Uterus (tissue), 2 donors: ENCODE measurements at regions not wholly inside any gene's neighbourhood (a gene's known extent, or its start where the extent isn't known, plus 50 kb on each side); places are given as distances from the start of the nearest gene placed in this dataset.

Experiments
- POLR2A ChIP-seq, 2 donors: fragments of 450-650 bp; IDR thresholded peaks; one replicate each; pipeline ENCODE4 v1.6.1; 2016; ENCODE audit warnings: antibody characterized with exemption in 2 of 2, mild to moderate bottlenecking in 1 of 2, moderate library complexity in 1 of 2
- TF ChIP-seq, protein P1 (sequence below), 4 experiments: fragments of 200-600 bp in 2 of 4; fragments of 450-650 bp in 2 of 4; sonication (generic) in 2 of 4; IDR thresholded peaks; one replicate each; pipeline ENCODE4 v1.5.1; 2016 to 2019; ENCODE audit warnings: antibody characterized with exemption in 4 of 4, mild to moderate bottlenecking in 2 of 4, moderate library complexity in 1 of 4

DNA sequence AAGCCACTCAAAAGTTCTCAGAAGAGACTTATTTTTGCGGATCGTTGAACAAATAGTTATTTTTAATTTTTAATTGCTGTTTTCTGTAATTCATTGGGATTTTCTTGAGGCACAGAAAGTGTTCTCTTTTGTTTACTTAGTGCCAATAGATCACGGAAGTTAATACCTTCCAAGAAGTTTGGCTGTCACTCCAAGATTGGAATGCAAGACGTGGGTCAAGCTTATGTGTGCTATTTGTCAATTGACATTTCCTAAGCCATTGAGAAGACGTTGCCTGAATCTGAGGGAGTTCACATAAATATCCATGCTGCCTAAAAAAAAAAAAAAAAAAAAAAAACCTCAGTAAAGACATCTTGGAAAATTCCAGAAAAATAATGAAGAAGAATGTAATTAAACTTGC, 1071.4 kb upstream of the ADGRB3 start:
- TF ChIP-seq POLR2A (IDR thresholded peaks at IDR 0.05), result no peak
- TF ChIP-seq, protein P1, sequence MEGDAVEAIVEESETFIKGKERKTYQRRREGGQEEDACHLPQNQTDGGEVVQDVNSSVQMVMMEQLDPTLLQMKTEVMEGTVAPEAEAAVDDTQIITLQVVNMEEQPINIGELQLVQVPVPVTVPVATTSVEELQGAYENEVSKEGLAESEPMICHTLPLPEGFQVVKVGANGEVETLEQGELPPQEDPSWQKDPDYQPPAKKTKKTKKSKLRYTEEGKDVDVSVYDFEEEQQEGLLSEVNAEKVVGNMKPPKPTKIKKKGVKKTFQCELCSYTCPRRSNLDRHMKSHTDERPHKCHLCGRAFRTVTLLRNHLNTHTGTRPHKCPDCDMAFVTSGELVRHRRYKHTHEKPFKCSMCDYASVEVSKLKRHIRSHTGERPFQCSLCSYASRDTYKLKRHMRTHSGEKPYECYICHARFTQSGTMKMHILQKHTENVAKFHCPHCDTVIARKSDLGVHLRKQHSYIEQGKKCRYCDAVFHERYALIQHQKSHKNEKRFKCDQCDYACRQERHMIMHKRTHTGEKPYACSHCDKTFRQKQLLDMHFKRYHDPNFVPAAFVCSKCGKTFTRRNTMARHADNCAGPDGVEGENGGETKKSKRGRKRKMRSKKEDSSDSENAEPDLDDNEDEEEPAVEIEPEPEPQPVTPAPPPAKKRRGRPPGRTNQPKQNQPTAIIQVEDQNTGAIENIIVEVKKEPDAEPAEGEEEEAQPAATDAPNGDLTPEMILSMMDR (IDR thresholded peaks at IDR 0.05), result no peak
